Retinal pigment epithelial cell (primary cell): ENCODE measurements at regions not wholly inside any gene's neighbourhood (a gene's known extent, or its start where the extent isn't known, plus 50 kb on each side); places are given as distances from the start of the nearest gene placed in this dataset.

ENCODE experiments used
- DNase-seq: peaks from one replicate; pipeline ENCODE4 v3.0.0-alpha.2; 2010; ENCODE audit warnings: low read depth
- H3K4me3 ChIP-seq: 2 replicates; pipeline ENCODE4 v1.5.1; 2011; ENCODE audit warnings: mild to moderate bottlenecking, low read length, control low read depth, moderate library complexity
- TF ChIP-seq, protein P1 (sequence below): conservative IDR thresholded peaks from 2 replicates; pipeline ENCODE4 v1.5.1; 2011; ENCODE audit warnings: low read depth, low read length, control low read depth, inconsistent platforms

DNA sequence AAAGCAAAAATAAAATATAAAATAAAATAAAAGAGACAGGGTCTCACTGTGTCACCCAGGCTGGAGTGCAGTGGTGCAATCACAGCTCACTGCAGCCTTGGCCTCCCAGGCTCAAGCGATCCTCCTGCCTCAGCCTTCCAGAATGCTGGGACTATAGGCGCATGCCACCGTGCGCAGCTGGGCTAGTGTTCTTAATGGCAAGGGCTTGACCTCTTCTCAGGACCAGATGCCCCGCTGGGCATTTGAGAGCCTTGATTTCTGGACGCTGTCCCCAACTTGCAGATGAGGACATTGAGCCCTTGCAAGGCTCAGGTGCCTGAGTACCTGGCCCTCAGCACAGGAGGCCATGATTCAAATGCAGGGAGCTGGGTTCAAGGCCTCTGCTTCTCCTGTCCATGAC, 82.6 kb downstream of the DHCR7 start:
- TF ChIP-seq, protein P1, sequence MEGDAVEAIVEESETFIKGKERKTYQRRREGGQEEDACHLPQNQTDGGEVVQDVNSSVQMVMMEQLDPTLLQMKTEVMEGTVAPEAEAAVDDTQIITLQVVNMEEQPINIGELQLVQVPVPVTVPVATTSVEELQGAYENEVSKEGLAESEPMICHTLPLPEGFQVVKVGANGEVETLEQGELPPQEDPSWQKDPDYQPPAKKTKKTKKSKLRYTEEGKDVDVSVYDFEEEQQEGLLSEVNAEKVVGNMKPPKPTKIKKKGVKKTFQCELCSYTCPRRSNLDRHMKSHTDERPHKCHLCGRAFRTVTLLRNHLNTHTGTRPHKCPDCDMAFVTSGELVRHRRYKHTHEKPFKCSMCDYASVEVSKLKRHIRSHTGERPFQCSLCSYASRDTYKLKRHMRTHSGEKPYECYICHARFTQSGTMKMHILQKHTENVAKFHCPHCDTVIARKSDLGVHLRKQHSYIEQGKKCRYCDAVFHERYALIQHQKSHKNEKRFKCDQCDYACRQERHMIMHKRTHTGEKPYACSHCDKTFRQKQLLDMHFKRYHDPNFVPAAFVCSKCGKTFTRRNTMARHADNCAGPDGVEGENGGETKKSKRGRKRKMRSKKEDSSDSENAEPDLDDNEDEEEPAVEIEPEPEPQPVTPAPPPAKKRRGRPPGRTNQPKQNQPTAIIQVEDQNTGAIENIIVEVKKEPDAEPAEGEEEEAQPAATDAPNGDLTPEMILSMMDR = no peak
- no peak overlapping the region for H3K4me3 ChIP-seq
- DNase-seq = no peak

- DNase-seq = no peak
- TF ChIP-seq, protein P1 = no peak
- H3K4me3 ChIP-seq = no peak overlapping the region
Observed at GRCh38 chr11:71364806-71365205, 83.4 kb downstream of the DHCR7 start.

GRCh38 chr11:71364176-71364671, 84.0 kb downstream of the DHCR7 start:
- H3K4me3 ChIP-seq = no peak overlapping the region
- TF ChIP-seq, protein P1 = no peak
- DNase-seq = no peak

DNA sequence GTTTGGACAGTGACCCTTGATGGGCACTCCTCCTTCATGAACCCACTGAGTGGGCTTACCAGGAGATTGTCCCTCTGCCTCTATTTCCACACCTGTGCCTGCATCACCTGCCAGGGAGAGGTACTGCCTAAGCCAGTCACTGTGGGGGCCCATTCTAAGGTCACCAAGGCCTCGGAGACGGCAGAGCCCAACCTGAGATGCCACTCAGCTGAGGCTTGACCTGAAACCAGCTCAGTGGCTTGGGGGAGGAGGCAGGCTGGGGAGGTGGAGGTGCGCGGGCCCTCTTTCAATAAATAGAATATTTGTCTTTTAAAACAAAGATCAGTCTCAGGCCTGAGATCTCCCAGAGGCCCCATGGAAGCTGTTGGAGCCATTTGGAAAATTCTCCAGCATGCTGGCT, 84.5 kb downstream of the DHCR7 start:
- TF ChIP-seq, protein P1 = no peak
- no peak for DNase-seq
- no peak overlapping the region for H3K4me3 ChIP-seq

DNA sequence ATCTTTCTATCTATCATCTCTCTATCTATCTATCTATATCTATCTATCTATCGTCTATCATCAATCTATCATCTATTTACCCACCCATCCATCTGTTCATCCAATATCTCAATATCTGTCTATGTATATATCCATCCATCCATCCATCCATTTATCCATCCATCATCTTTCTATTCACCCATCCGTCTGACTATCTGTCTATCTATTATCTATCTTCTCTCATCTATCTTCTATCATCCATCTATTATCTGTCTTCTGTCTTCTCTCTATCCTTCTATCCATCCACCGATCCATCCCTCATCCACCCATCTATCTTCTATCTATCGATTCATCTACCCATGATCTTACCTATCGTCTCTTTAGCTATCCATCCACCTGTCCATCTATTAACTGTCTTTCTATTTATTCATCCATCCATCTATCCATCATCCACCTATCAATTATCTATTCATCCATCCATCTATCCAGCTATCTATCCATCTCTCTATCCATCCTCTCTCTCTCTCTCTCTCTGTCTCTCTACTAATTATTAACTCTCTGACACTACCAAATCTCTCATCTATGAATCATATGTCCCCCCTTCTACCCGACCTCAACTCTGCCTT, 89.1 kb downstream of the DHCR7 start:
- H3K4me3 ChIP-seq = no peak overlapping the region
- TF ChIP-seq, protein P1 = no peak
- DNase-seq = no peak

GRCh38 chr11:71358122-71358728, 90.0 kb downstream of the DHCR7 start:
- DNase-seq = no peak
- TF ChIP-seq, protein P1 = no peak
- H3K4me3 ChIP-seq = no peak overlapping the region

GRCh38 chr11:71357414-71357813, 90.8 kb downstream of the DHCR7 start:
- TF ChIP-seq, protein P1 = no peak
- DNase-seq = no peak
- no peak overlapping the region for H3K4me3 ChIP-seq
